Panc1 (cell line): ENCODE measurements at regions not wholly inside any gene's neighbourhood (a gene's known extent, or its start where the extent isn't known, plus 50 kb on each side); places are given as distances from the start of the nearest gene placed in this dataset.

Source experiments
- POLR2AphosphoS5 ChIP-seq: IDR thresholded peaks from 2 replicates; pipeline ENCODE4 v1.6.1; 2012; ENCODE audit warnings: mild to moderate bottlenecking, low read depth, low read length, moderate library complexity
- TF ChIP-seq, protein P1 (sequence below): fragments of 450-650 bp; IDR thresholded peaks from 2 replicates; pipeline ENCODE4 v1.5.1; 2017; ENCODE audit warnings: mild to moderate bottlenecking
- TF ChIP-seq, protein P2 (sequence below), 2 experiments: IDR thresholded peaks; 2 replicates each; pipeline ENCODE4 v1.6.1; 2011 to 2012; ENCODE audit warnings: low read depth in 2 of 2, control low read depth in 1 of 2, low read length in 1 of 2, mild to moderate bottlenecking in 1 of 2, moderate library complexity in 1 of 2; ENCODE audit not compliant: insufficient read depth in 1 of 2

DNA sequence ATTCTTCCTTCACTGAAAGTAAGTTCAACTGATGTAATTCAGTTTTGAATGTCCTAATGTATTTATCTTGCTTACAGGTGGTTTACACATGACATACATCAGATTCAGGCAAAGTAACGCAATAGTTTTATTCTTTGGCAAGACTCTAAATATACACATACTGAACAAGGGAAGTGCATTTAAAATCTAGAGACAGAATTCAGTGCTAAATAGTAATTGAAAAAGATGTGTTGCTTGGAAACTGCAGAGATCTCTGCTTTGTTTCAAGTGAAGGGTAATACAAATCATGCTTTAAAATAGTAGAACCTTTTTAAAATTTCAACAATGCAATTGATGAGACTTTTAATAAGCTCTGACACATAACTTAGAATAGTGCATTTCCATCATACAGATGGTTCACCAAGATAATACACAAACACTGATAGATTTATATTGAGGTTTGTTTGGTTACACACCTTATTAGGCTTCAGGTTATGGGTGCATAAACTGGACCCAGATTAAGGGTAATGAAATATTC is 581.0 kb upstream of the MIR17HG start:
- TF ChIP-seq, protein P1, sequence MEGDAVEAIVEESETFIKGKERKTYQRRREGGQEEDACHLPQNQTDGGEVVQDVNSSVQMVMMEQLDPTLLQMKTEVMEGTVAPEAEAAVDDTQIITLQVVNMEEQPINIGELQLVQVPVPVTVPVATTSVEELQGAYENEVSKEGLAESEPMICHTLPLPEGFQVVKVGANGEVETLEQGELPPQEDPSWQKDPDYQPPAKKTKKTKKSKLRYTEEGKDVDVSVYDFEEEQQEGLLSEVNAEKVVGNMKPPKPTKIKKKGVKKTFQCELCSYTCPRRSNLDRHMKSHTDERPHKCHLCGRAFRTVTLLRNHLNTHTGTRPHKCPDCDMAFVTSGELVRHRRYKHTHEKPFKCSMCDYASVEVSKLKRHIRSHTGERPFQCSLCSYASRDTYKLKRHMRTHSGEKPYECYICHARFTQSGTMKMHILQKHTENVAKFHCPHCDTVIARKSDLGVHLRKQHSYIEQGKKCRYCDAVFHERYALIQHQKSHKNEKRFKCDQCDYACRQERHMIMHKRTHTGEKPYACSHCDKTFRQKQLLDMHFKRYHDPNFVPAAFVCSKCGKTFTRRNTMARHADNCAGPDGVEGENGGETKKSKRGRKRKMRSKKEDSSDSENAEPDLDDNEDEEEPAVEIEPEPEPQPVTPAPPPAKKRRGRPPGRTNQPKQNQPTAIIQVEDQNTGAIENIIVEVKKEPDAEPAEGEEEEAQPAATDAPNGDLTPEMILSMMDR, result no peak
- TF ChIP-seq, protein P2, sequence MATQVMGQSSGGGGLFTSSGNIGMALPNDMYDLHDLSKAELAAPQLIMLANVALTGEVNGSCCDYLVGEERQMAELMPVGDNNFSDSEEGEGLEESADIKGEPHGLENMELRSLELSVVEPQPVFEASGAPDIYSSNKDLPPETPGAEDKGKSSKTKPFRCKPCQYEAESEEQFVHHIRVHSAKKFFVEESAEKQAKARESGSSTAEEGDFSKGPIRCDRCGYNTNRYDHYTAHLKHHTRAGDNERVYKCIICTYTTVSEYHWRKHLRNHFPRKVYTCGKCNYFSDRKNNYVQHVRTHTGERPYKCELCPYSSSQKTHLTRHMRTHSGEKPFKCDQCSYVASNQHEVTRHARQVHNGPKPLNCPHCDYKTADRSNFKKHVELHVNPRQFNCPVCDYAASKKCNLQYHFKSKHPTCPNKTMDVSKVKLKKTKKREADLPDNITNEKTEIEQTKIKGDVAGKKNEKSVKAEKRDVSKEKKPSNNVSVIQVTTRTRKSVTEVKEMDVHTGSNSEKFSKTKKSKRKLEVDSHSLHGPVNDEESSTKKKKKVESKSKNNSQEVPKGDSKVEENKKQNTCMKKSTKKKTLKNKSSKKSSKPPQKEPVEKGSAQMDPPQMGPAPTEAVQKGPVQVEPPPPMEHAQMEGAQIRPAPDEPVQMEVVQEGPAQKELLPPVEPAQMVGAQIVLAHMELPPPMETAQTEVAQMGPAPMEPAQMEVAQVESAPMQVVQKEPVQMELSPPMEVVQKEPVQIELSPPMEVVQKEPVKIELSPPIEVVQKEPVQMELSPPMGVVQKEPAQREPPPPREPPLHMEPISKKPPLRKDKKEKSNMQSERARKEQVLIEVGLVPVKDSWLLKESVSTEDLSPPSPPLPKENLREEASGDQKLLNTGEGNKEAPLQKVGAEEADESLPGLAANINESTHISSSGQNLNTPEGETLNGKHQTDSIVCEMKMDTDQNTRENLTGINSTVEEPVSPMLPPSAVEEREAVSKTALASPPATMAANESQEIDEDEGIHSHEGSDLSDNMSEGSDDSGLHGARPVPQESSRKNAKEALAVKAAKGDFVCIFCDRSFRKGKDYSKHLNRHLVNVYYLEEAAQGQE (IDR thresholded peaks at IDR 0.05; ENCODE audit: insufficient read depth in 1 of 2, low read depth in 2 of 2, low read length in 1 of 2), result no peak
- TF ChIP-seq POLR2AphosphoS5, result no peak
